GM21619 (cell line): ENCODE measurements at regions not wholly inside any gene's neighbourhood (a gene's known extent, or its start where the extent isn't known, plus 50 kb on each side); places are given as distances from the start of the nearest gene placed in this dataset.
"Not testable (repeated sequence)": the region's sequence is repeated elsewhere in the genome, so short reads cannot be mapped to it uniquely, and the experiment has no call there.

Experiments
- ATAC-seq: cut with Tn5 transposase; IDR thresholded peaks from one replicate; pipeline ENCODE4 v1.9.1; 2021; ENCODE audit not compliant: unreplicated experiment

DNA sequence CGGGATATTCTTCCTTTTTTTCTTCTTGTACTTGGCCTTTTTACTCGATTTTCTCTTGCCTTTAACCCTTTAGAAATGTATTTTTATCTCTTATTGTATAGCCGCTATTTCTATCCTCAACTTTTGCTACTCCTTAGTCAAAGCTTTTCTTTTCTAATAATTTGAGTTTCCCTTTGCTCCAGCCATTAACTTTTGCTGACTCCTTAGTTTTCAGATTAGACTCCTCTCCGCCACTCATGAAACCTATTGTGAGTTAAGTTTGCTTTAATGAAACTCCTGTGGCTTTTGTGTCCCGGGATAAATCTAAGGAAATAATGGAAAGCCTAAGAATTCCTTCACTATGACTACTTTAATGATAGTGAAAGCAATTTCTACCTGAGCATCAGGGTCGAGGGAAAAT, 590.3 kb upstream of the CITED2 start:
- ATAC-seq = no peak

DNA sequence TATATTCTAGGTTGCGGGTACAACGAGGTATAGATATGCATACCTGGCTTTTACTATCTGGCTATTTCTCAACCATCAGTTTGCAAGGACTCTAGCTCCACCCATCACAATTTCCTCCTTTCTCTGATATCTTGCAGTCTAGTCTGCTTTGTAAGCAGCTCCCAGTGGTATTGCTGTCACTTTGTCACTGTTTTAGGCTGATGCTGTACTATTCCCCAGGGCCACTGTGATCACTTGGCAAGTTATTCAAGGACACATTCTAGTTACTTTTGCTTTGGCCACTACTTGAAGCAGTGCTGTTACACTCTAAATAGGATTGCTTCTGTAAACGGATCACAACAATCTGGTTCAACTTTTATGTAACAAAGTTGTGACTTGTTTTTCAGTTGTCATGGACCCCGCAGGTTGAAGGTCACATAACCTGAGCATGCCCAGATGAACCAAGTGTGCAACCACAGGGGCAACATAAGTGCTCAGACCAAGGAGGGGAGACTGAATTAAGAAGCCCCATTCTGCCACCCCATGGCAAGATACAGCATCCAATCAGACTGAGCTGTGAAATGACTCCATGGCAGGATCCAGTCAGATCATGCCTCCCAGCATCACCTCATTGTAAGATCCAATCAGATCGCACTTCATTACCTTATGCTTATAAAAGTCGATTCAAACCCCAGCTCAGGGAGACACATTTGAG, 588.4 kb upstream of the CITED2 start:
- ATAC-seq = no peak

DNA sequence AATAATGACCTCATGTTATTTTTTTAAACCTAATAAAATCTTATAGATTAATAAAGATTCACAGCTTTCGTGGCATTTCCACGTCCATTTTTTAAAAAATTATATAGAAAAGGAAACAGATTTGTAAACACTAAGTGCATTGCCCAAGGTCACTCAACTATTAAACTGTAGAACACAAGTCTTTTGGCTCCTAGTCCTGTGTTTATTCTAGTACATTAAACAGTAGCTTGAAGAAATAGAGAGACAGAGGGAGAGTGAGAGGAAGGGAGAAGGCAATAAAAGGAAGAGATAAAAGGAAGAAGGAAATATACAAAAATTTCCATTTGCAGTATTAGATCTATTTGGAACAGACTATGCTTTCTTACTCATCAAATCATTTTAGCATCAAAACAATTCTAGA, 586.7 kb upstream of the CITED2 start:
- ATAC-seq = no peak

- no peak for ATAC-seq
Observed at GRCh38 chr6:139960671-139961070, 586.2 kb upstream of the CITED2 start.

- no peak for ATAC-seq
Observed at GRCh38 chr6:139955366-139956155, 581.1 kb upstream of the CITED2 start.

DNA sequence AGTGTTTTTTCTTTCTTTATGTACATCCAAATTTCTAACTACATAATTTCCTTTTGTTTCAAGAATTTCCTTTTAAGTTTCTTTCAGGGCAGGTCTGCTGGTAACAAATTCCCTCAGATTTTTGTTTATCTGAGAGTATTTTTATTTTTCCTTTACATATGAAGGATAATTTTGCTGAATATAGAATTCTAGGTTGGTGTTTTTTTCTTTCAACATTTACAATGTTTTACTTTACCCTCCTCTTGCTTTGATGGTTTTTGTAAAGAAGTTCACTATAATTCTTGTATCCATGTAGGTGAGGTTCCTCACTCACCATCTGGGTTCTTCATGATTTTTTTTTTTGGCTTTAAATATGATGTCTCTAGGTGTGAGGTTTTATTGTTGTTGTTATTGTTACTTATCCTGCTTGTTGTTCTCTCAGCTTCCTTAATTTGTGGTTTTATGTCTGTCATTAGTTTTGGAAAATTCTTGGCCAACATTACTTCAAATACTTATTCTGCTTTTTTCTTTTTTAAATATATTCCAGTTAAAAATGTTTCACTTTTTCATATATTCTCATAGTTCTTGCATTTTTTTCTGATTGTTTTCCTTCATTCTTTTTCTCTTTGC, 580.1 kb upstream of the CITED2 start:
- ATAC-seq = no peak

- ATAC-seq = not testable (repeated sequence)
Observed at GRCh38 chr6:139953780-139954179, 579.3 kb upstream of the CITED2 start.

GRCh38 chr6:139951172-139951571, 576.7 kb upstream of the CITED2 start:
- ATAC-seq = no peak

DNA sequence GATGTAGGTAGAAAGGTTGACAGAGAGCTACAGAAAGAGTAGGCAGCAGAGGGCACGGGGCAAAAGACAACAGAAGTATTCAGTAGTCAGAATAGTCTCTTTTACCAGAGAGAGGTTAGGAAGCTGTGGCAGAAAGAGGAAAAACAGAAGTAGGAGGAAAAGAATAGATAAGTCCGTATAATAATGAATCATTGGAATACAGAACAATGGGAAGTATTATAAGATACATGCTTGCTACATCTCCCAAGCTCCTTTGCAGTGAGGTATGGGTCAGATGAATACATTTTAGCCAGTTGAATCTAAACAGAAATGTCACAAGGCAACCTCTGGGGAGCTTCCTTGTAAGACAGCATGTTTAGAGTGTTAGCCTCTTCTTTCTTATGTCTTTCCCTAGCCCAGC, 570.5 kb upstream of the CITED2 start:
- no peak for ATAC-seq

GRCh38 chr6:139944131-139944530, 569.7 kb upstream of the CITED2 start:
- no peak for ATAC-seq

DNA sequence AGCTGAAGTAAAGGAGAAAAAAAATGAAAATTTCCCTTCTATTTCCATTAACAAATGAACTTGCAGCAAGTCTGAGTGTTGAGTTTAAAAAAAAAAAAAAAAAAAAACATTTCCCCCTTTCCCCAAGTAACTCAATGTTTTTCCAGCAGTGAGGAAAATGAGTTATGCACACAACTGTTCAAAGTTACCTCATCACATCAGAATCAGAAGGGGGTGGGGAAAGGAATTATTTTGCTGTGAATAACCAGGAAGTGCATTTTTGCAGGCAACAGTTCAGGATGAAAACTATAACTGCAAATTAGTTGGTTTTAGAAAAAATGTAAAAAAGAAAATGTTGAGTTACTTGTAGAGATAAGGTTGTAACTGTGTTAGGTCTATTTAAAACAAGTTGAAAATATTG, 568.9 kb upstream of the CITED2 start:
- ATAC-seq = no peak

- ATAC-seq = no peak
Observed at GRCh38 chr6:139942331-139942730, 567.9 kb upstream of the CITED2 start.

GRCh38 chr6:139941826-139942225, 567.4 kb upstream of the CITED2 start:
- no peak for ATAC-seq

GRCh38 chr6:139940741-139941729, 566.6 kb upstream of the CITED2 start:
- peak; percentile 92 for ATAC-seq

DNA sequence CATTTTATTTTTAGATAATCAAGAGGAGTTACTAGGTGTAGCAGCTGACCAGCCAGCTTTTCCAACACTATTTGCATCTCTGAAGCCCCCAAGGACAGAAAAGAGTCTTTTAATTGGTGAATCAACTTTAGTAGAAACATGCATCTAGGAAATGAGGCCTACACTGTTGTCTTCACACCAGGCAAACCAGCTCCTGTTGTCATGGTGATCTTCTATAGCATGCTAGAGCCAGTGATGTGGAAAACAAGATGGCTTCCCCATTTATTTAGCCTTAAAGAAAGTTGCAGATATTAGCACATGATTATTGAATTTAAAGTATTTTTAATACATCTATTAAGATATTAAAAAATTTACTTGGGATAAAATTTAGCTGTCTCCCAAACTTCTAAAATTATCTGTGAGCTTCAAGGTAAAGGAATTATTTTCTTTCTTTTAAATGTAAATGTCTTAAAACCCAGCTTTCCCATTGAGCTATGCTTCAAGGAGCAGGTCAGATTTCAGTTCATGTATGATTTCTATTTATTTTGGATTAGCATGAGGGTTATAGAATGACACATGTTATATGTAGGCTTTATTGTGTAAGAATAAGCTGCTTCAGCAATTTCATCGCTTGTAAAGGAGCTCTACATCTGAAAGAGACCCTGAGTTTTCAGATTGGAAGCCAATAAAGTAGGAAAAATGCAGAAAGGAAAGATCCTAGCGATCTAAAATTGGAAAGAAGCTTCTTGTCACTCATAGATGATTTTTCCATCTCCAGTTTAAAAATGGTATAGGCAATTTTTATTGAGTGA, 564.9 kb upstream of the CITED2 start:
- ATAC-seq = no peak

DNA sequence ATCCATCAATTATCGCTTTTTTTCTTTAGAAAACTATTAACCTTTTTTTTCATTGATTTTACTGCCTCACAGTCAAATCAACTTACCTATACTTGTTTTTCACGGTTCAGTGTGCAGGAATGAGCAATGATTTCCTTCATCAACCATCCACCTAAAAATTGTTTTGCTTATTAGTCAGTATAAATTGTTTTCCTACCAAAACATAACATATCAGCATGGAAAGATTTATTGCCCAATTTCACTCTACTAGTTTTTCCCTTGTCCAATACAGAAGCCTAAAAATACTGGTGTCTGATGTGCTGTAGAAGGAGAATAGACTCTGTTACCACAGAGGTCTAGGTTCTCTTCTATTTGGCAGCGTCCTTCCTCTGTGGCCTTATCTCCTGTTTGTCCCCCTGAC, 558.2 kb upstream of the CITED2 start:
- ATAC-seq = no peak

DNA sequence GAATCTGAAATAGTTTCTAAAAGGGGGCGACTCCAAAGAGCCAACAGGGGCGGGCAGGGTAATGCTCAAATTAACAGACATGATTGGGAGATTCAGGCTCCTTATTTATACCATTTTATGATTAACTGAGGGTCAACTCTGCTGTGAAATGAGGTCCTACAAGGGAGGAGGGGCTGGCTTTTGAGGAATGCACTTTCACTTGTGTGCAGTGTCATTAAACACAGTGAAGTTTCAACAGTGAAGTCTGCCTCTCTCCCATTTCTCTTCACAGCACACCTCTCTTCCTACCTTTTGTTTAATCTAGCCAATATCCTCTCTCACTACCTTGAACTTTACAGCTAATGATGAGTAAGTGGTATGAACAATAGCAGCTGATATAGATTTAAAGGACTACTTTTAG, 557.3 kb upstream of the CITED2 start:
- no peak for ATAC-seq

GRCh38 chr6:139927742-139928305, 553.4 kb upstream of the CITED2 start:
- ATAC-seq = no peak

DNA sequence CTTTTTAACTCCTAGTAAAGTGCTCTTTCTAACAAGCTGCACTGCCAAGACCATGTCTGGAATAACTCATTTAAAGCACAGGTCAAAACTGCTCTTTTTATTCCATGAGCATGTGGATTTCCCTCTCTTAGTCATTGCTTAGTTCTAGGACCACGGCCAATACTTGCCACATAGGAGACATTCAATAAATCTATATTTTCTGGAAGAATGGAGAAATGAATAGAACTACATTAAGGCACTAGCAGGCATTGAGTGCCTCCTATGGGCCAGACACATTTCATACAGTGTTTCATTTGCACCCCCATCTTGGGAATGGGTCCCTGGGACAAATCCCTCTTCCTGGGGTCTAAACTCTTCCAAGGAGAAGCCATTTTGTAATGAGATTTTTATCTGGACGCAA, 552.8 kb upstream of the CITED2 start:
- no peak for ATAC-seq

DNA sequence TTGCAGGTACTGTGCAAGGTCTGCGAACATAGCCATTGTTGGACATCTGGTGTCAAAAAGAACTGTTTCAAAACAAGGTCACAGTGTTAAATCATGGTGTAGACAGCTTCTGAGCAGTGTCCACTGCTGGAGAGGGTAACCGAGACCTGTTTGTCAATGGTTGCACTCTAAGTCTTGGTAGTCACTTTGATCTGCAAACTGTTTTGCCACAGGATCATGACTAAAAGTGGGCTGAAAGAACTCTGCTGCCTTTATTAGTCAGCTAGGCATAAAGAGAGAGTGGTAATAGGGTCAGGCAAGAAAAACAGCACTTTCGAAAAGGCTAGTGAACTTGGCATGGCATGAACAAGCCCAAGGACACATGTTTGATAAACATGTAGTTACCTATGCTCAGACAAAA, 552.3 kb upstream of the CITED2 start:
- ATAC-seq = no peak
